ENCODE measurements at regions not wholly inside any gene's neighbourhood (a gene's known extent, or its start where the extent isn't known, plus 50 kb on each side); places are given as distances from the start of the nearest gene placed in this dataset.

GRCh38 chr1:94321662-94322061, 84.3 kb upstream of the ARHGAP29 start:
- Mint-ChIP-seq H3K4me3 (no peak overlapping the region), H3K9me3 (no peaks in the 10 kb centered on the region), H3K27ac (no peak overlapping the region), H3K36me3 (no peaks in the 10 kb centered on the region), H3K4me1 (no peaks in the 10 kb centered on the region), H3K27me3 (peaks cover 24 to 44% (median 30%) of the 10 kb centered on the region in 3 donors)
- ATAC-seq (ENCODE audit: low read depth in 2 of 2) = no peak
- DNase-seq = no peak

- Mint-ChIP-seq H3K27ac (no peak overlapping the region), H3K4me3 (no peak overlapping the region), H3K27me3 (peaks cover 19 to 32% (median 25%) of the 10 kb centered on the region in 3 donors), H3K36me3 (no peaks in the 10 kb centered on the region), H3K9me3 (no peaks in the 10 kb centered on the region), H3K4me1 (no peaks in the 10 kb centered on the region)
- DNase-seq (no peak), ATAC-seq (ENCODE audit: low read depth in 2 of 2) (no peak)
Observed at GRCh38 chr1:94319319-94320102, 82.1 kb upstream of the ARHGAP29 start.

- no peak overlapping the region for H3K4me3 Mint-ChIP-seq
- ATAC-seq (ENCODE audit: low read depth in 2 of 2) (no peak), DNase-seq (no peak)
- peaks cover 18 to 25% (median 19%) of the 10 kb centered on the region in 3 donors for H3K27me3 Mint-ChIP-seq
- no peaks in the 10 kb centered on the region for H3K4me1 Mint-ChIP-seq
- no peak overlapping the region for H3K27ac Mint-ChIP-seq
- no peaks in the 10 kb centered on the region for H3K36me3 Mint-ChIP-seq
- no peaks in the 10 kb centered on the region for H3K9me3 Mint-ChIP-seq
Observed at GRCh38 chr1:94318505-94319030, 81.2 kb upstream of the ARHGAP29 start.

GRCh38 chr1:94317790-94318188, 80.4 kb upstream of the ARHGAP29 start:
- no peaks in the 10 kb centered on the region for H3K9me3 Mint-ChIP-seq
- H3K27ac Mint-ChIP-seq = no peak overlapping the region
- H3K27me3 Mint-ChIP-seq = peaks cover 11 to 19% (median 14%) of the 10 kb centered on the region in 3 donors
- DNase-seq (no peak), ATAC-seq (ENCODE audit: low read depth in 2 of 2) (no peak)
- no peaks in the 10 kb centered on the region for H3K36me3 Mint-ChIP-seq
- H3K4me3 Mint-ChIP-seq = no peak overlapping the region
- H3K4me1 Mint-ChIP-seq = no peaks in the 10 kb centered on the region

GRCh38 chr1:94316836-94317789, 79.7 kb upstream of the ARHGAP29 start:
- Mint-ChIP-seq H3K4me1 (no peaks in the 10 kb centered on the region), H3K9me3 (no peaks in the 10 kb centered on the region), H3K27ac (no peak overlapping the region), H3K27me3 (peaks cover 9 to 16% (median 10%) of the 10 kb centered on the region in 3 donors), H3K4me3 (no peak overlapping the region), H3K36me3 (no peaks in the 10 kb centered on the region)
- ATAC-seq (ENCODE audit: low read depth in 2 of 2) = no peak
- no peak for DNase-seq

- no peak for ATAC-seq (ENCODE audit: low read depth in 2 of 2)
- Mint-ChIP-seq H3K4me3 (no peak overlapping the region), H3K4me1 (no peaks in the 10 kb centered on the region), H3K9me3 (no peaks in the 10 kb centered on the region), H3K27ac (no peak overlapping the region), H3K27me3 (peaks cover 9 to 16% (median 10%) of the 10 kb centered on the region in 3 donors), H3K36me3 (no peaks in the 10 kb centered on the region)
- no peak for DNase-seq
Observed at GRCh38 chr1:94316183-94316582, 78.8 kb upstream of the ARHGAP29 start.

GRCh38 chr1:94315552-94316116, 78.2 kb upstream of the ARHGAP29 start:
- no peak for ATAC-seq (ENCODE audit: low read depth in 2 of 2)
- Mint-ChIP-seq H3K27me3 (peaks cover 9 to 16% (median 10%) of the 10 kb centered on the region in 3 donors), H3K36me3 (no peaks in the 10 kb centered on the region)

GRCh38 chr1:94314222-94314858, 77.0 kb upstream of the ARHGAP29 start:
- Mint-ChIP-seq H3K4me3 (no peak overlapping the region), H3K27me3 (peaks cover 2 to 8% (median 2%) of the 10 kb centered on the region in 3 donors), H3K27ac (no peak overlapping the region), H3K9me3 (no peaks in the 10 kb centered on the region), H3K4me1 (no peaks in the 10 kb centered on the region), H3K36me3 (no peaks in the 10 kb centered on the region)
- ATAC-seq (ENCODE audit: low read depth in 2 of 2) (no peak), DNase-seq (no peak)

More at GRCh38 chr1:94315552-94316116, 78.2 kb upstream of the ARHGAP29 start:
- Mint-ChIP-seq H3K4me1 (no peaks in the 10 kb centered on the region), H3K9me3 (no peaks in the 10 kb centered on the region), H3K4me3 (no peak overlapping the region), H3K27ac (no peak overlapping the region)
- no peak for DNase-seq

GRCh38 chr1:94310570-94311270, 73.3 kb upstream of the ARHGAP29 start:
- H3K9me3 Mint-ChIP-seq = no peaks in the 10 kb centered on the region
- H3K4me3 Mint-ChIP-seq = no peak overlapping the region
- no peak overlapping the region for H3K27ac Mint-ChIP-seq
- no peaks in the 10 kb centered on the region for H3K36me3 Mint-ChIP-seq
- no peaks in the 10 kb centered on the region for H3K4me1 Mint-ChIP-seq
- no peak for DNase-seq
- H3K27me3 Mint-ChIP-seq = peaks cover 0 to 3% (median 2%) of the 10 kb centered on the region in 3 donors
- no peak for ATAC-seq (ENCODE audit: low read depth in 2 of 2)

GRCh38 chr1:94309829-94310569, 72.6 kb upstream of the ARHGAP29 start:
- H3K9me3 Mint-ChIP-seq = no peaks in the 10 kb centered on the region
- ATAC-seq (ENCODE audit: low read depth in 2 of 2) = no peak

GRCh38 chr1:94309216-94309615, 71.8 kb upstream of the ARHGAP29 start:
- Mint-ChIP-seq H3K27ac (no peak overlapping the region), H3K27me3 (peaks cover 6 to 13% (median 8%) of the 10 kb centered on the region in 3 donors), H3K4me3 (no peak overlapping the region), H3K9me3 (no peaks in the 10 kb centered on the region), H3K36me3 (no peaks in the 10 kb centered on the region), H3K4me1 (no peaks in the 10 kb centered on the region)
- DNase-seq = no peak
- no peak for ATAC-seq (ENCODE audit: low read depth in 2 of 2)

More at GRCh38 chr1:94309829-94310569, 72.6 kb upstream of the ARHGAP29 start:
- DNase-seq = no peak
- Mint-ChIP-seq H3K27ac (no peak overlapping the region), H3K4me3 (no peak overlapping the region), H3K27me3 (peaks cover 6 to 10% (median 8%) of the 10 kb centered on the region in 3 donors), H3K4me1 (no peaks in the 10 kb centered on the region), H3K36me3 (no peaks in the 10 kb centered on the region)

- Mint-ChIP-seq H3K9me3 (no peaks in the 10 kb centered on the region), H3K27ac (no peak overlapping the region), H3K4me1 (no peaks in the 10 kb centered on the region), H3K4me3 (no peak overlapping the region), H3K36me3 (no peaks in the 10 kb centered on the region), H3K27me3 (peaks cover 8 to 18% (median 14%) of the 10 kb centered on the region in 3 donors)
- DNase-seq (no peak), ATAC-seq (ENCODE audit: low read depth in 2 of 2) (no peak)
Observed at GRCh38 chr1:94306521-94306920, 69.1 kb upstream of the ARHGAP29 start.
